DND-41 (cell line): ENCODE measurements at regions not wholly inside any gene's neighbourhood (a gene's known extent, or its start where the extent isn't known, plus 50 kb on each side); places are given as distances from the start of the nearest gene placed in this dataset.
"Not testable (repeated sequence)": the region's sequence is repeated elsewhere in the genome, so short reads cannot be mapped to it uniquely, and the experiment has no call there.

Source experiments
- ATAC-seq: fragments of 200-7000 bp; cut with Tn5 transposase; 3 replicates; pipeline ENCODE4 v1.9.1; 2021; ENCODE audit warnings: low read depth; ENCODE audit not compliant: insufficient read depth
- DNase-seq: peaks from one replicate; pipeline ENCODE4 v3.0.0-alpha.2; 2020
- H2AFZ ChIP-seq: 2 replicates; pipeline ENCODE4 v1.6.0; 2012; ENCODE audit warnings: low read depth, low read length
- H3K27ac ChIP-seq: 2 replicates; pipeline ENCODE4 v1.5.1; 2012; ENCODE audit warnings: low read length, inconsistent platforms
- H3K27me3 ChIP-seq: fragments of 200-600 bp; sonication (generic); 2 replicates; pipeline ENCODE4 v1.6.0; 2012; ENCODE audit warnings: low read length, mild to moderate bottlenecking, inconsistent platforms; ENCODE audit not compliant: insufficient read depth, poor library complexity
- H3K36me3 ChIP-seq: 2 replicates; pipeline ENCODE4 v1.5.1; 2012; ENCODE audit warnings: low read length, inconsistent platforms; ENCODE audit not compliant: insufficient read depth
- H3K4me1 ChIP-seq: 2 replicates; pipeline ENCODE4 v1.5.1; 2012; ENCODE audit warnings: mild to moderate bottlenecking, low read length; ENCODE audit not compliant: insufficient read depth
- H3K4me2 ChIP-seq: 2 replicates; pipeline ENCODE4 v1.6.0; 2012; ENCODE audit warnings: mild to moderate bottlenecking, moderate library complexity, low read length, inconsistent platforms; ENCODE audit not compliant: insufficient read depth
- H3K4me3 ChIP-seq, 2 experiments: fragments of 200-600 bp in 1 of 2; shearing (Covaris generic) in 1 of 2; 2 replicates each; pipeline ENCODE4 v1.5.1; 2012 to 2016; ENCODE audit warnings: inconsistent platforms in 2 of 2, low read length in 2 of 2, mild to moderate bottlenecking in 2 of 2, low read depth in 1 of 2, moderate library complexity in 1 of 2
- H3K79me2 ChIP-seq: 2 replicates; pipeline ENCODE4 v1.6.0; 2012; ENCODE audit warnings: low read length, inconsistent platforms; ENCODE audit not compliant: insufficient read depth
- H3K9ac ChIP-seq: 2 replicates; pipeline ENCODE4 v1.6.0; 2012; ENCODE audit warnings: low read depth, mild to moderate bottlenecking, inconsistent platforms, low read length, moderate library complexity
- H3K9me3 ChIP-seq: 2 replicates; pipeline ENCODE4 v1.5.1; 2012; ENCODE audit warnings: low read length, moderate library complexity, mild to moderate bottlenecking, inconsistent platforms; ENCODE audit not compliant: insufficient read depth, severe bottlenecking
- H4K20me1 ChIP-seq: 2 replicates; pipeline ENCODE4 v1.6.0; 2012; ENCODE audit warnings: low read length; ENCODE audit not compliant: insufficient read depth
- EZH2 ChIP-seq: IDR thresholded peaks from 3 replicates; pipeline ENCODE4 v1.6.1; 2012; ENCODE audit warnings: borderline replicate concordance, low read depth, mild to moderate bottlenecking, moderate library complexity, low read length, inconsistent platforms; ENCODE audit not compliant: severe bottlenecking
- TF ChIP-seq, protein P1 (sequence below): IDR thresholded peaks from 2 replicates; pipeline ENCODE4 v1.5.1; 2012; ENCODE audit warnings: borderline replicate concordance, low read length, moderate library complexity, mild to moderate bottlenecking; ENCODE audit not compliant: poor library complexity, severe bottlenecking; ENCODE audit errors: extremely low read depth

GRCh38 chr2:72078773-72079172 lies 68.9 kb downstream of the CYP26B1 start:
- Histone ChIP-seq H4K20me1 (no peaks in the 10 kb centered on the region), H3K9ac (no peak overlapping the region), H3K4me3 (no peak overlapping the region), H3K79me2 (no peaks in the 10 kb centered on the region), H3K9me3 (peaks cover 4% of the 10 kb centered on the region), H3K27me3 (no peaks in the 10 kb centered on the region), H2AFZ (no peak overlapping the region), H3K4me1 (no peaks in the 10 kb centered on the region), H3K4me2 (no peak overlapping the region), H3K27ac (no peak overlapping the region), H3K36me3 (no peaks in the 10 kb centered on the region)
- no peak for TF ChIP-seq EZH2
- ATAC-seq = no peak
- no peak for DNase-seq

- Histone ChIP-seq H3K27ac (no peak overlapping the region), H3K9me3 (peaks cover 4% of the 10 kb centered on the region), H3K4me1 (no peaks in the 10 kb centered on the region), H4K20me1 (no peaks in the 10 kb centered on the region), H3K27me3 (no peaks in the 10 kb centered on the region), H2AFZ (no peak overlapping the region), H3K4me3 (no peak overlapping the region), H3K9ac (no peak overlapping the region), H3K4me2 (no peak overlapping the region), H3K36me3 (no peaks in the 10 kb centered on the region), H3K79me2 (no peaks in the 10 kb centered on the region)
- no peak for ATAC-seq
- no peak for DNase-seq
- TF ChIP-seq EZH2 = no peak
- TF ChIP-seq, protein P1, sequence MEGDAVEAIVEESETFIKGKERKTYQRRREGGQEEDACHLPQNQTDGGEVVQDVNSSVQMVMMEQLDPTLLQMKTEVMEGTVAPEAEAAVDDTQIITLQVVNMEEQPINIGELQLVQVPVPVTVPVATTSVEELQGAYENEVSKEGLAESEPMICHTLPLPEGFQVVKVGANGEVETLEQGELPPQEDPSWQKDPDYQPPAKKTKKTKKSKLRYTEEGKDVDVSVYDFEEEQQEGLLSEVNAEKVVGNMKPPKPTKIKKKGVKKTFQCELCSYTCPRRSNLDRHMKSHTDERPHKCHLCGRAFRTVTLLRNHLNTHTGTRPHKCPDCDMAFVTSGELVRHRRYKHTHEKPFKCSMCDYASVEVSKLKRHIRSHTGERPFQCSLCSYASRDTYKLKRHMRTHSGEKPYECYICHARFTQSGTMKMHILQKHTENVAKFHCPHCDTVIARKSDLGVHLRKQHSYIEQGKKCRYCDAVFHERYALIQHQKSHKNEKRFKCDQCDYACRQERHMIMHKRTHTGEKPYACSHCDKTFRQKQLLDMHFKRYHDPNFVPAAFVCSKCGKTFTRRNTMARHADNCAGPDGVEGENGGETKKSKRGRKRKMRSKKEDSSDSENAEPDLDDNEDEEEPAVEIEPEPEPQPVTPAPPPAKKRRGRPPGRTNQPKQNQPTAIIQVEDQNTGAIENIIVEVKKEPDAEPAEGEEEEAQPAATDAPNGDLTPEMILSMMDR = no peak
These were observed 69.9 kb downstream of the CYP26B1 start for GRCh38 chr2:72077702-72078169.

DNA sequence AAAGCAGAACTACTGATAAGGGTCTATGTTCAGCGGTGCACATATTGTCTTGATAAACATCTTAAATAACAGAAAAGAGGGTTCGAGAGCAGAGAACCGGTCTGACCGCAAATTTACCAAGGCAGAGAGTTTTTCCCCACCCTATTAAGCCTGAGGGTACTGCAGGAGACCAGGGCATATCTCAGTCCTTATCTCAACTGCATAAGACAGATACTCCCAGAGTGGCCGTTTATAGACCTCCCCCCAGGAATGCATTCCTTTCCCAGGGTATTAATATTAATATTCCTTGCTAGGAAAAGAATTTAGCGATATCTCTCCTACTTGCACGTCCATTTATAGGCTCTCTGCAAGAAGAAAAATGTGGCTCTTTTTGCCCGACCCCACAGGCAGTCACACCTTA lies 74.3 kb downstream of the CYP26B1 start:
- not testable (repeated sequence) for H3K36me3 ChIP-seq, H3K27ac ChIP-seq, DNase-seq, ATAC-seq, H3K79me2 ChIP-seq, H3K9ac ChIP-seq, H4K20me1 ChIP-seq, H3K4me2 ChIP-seq, H3K4me1 ChIP-seq, H3K4me3 ChIP-seq, H3K9me3 ChIP-seq, H3K27me3 ChIP-seq, H2AFZ ChIP-seq

DNA sequence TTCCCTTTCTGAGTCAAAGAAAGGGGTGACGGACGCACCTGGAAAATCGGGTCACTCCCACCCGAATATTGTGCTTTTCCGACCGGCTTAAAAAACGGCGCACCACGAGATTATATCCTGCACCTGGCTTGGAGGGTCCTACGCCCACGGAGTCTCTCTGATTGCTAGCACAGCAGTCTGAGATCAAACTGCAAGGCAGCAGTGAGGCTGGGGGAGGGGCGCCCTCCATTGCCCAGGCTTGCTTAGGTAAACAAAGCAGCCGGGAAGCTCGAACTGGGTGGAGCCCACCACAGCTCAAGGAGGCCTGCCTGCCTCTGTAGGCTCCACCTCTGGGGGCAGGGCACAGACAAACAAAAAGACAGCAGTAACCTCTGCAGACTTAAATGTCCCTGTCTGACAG lies 83.5 kb downstream of the CYP26B1 start:
- H3K4me2 ChIP-seq = not testable (repeated sequence)

GRCh38 chr2:72062336-72062735 lies 85.3 kb downstream of the CYP26B1 start:
- ATAC-seq = no peak
- H3K4me2 ChIP-seq = no peak overlapping the region
- H3K27ac ChIP-seq = no peak overlapping the region
- no peak overlapping the region for H2AFZ ChIP-seq
- no peak for DNase-seq
- H3K4me1 ChIP-seq = no peaks in the 10 kb centered on the region
- H3K9ac ChIP-seq = no peak overlapping the region
- H3K4me3 ChIP-seq = no peak overlapping the region
- no peaks in the 10 kb centered on the region for H3K36me3 ChIP-seq
- H4K20me1 ChIP-seq = no peaks in the 10 kb centered on the region
- H3K79me2 ChIP-seq = no peaks in the 10 kb centered on the region
- TF ChIP-seq, protein P1 = no peak
- H3K27me3 ChIP-seq = no peaks in the 10 kb centered on the region
- H3K9me3 ChIP-seq = no peaks in the 10 kb centered on the region

More for the DNA sequence above, 83.5 kb downstream of the CYP26B1 start:
- not testable (repeated sequence) for H4K20me1 ChIP-seq, H2AFZ ChIP-seq, H3K79me2 ChIP-seq, H3K9me3 ChIP-seq, H3K4me1 ChIP-seq, H3K27me3 ChIP-seq, DNase-seq, H3K36me3 ChIP-seq, H3K27ac ChIP-seq, ATAC-seq, H3K4me3 ChIP-seq, H3K9ac ChIP-seq
